GM23338 (cell line): ENCODE measurements at regions not wholly inside any gene's neighbourhood (a gene's known extent, or its start where the extent isn't known, plus 50 kb on each side); places are given as distances from the start of the nearest gene placed in this dataset.

Experiments
- ATAC-seq: fragments of 200-7000 bp; cut with Tn5 transposase; 3 replicates; pipeline ENCODE4 v1.9.1; 2020
- DNase-seq: peaks from one replicate; pipeline ENCODE4 v3.0.0-alpha.2; 2015; ENCODE audit warnings: low spot score
- H2AFZ ChIP-seq: fragments of 200-600 bp; sonication (generic); 2 replicates; pipeline ENCODE4 v1.8.0; 2016; ENCODE audit warnings: antibody characterized with exemption, mild to moderate bottlenecking, moderate library complexity
- H3F3A ChIP-seq: fragments of 200-600 bp; sonication (generic); replicated peaks from 2 replicates; pipeline ENCODE4 v1.8.0; 2017; ENCODE audit warnings: antibody characterized with exemption, mixed run types, low read depth
- H3K27ac ChIP-seq: fragments of 200-600 bp; sonication (generic); 2 replicates; pipeline ENCODE4 v1.6.1; 2016; ENCODE audit warnings: low read depth
- H3K27me3 ChIP-seq: fragments of 200-600 bp; sonication (generic); 2 replicates; pipeline ENCODE4 v1.8.0; 2016; ENCODE audit warnings: mild to moderate bottlenecking, mixed run types, moderate library complexity; ENCODE audit not compliant: insufficient read depth
- H3K36me3 ChIP-seq: fragments of 200-600 bp; sonication (generic); 2 replicates; pipeline ENCODE4 v1.8.0; 2016; ENCODE audit warnings: mild to moderate bottlenecking; ENCODE audit not compliant: insufficient read depth
- H3K4me1 ChIP-seq: fragments of 200-600 bp; sonication (generic); 2 replicates; pipeline ENCODE4 v1.8.0; 2016; ENCODE audit warnings: mild to moderate bottlenecking, moderate library complexity; ENCODE audit not compliant: insufficient read depth
- H3K4me2 ChIP-seq: fragments of 200-600 bp; sonication (generic); 2 replicates; pipeline ENCODE4 v1.7.1; 2017; ENCODE audit warnings: mixed run types
- H3K4me3 ChIP-seq: fragments of 200-600 bp; sonication (generic); 2 replicates; pipeline ENCODE4 v1.6.1; 2016; ENCODE audit warnings: mixed run types
- H3K79me2 ChIP-seq: fragments of 200-600 bp; sonication (generic); replicated peaks from 2 replicates; pipeline ENCODE4 v1.8.0; 2017; ENCODE audit warnings: mild to moderate bottlenecking; ENCODE audit not compliant: insufficient read depth
- H3K9me2 ChIP-seq: fragments of 200-600 bp; sonication (generic); 2 replicates; pipeline ENCODE4 v1.8.0; 2017; ENCODE audit not compliant: insufficient read depth
- H4K20me1 ChIP-seq: fragments of 200-600 bp; sonication (generic); replicated peaks from 2 replicates; pipeline ENCODE4 v1.8.0; 2017; ENCODE audit warnings: mild to moderate bottlenecking; ENCODE audit not compliant: insufficient read depth
- H3K27ac Mint-ChIP-seq: 2 replicates; pipeline ENCODE4 v1.8.0; 2020; ENCODE audit warnings: inconsistent platforms, mild to moderate bottlenecking, moderate library complexity, mixed read lengths
- H3K27me3 Mint-ChIP-seq: 3 replicates; pipeline ENCODE4 v1.8.0; 2022; ENCODE audit warnings: low read depth, mild to moderate bottlenecking, moderate library complexity, mixed read lengths, inconsistent platforms; ENCODE audit not compliant: insufficient read depth, poor library complexity
- H3K36me3 Mint-ChIP-seq: 3 replicates; pipeline ENCODE4 v1.8.0; 2021; ENCODE audit warnings: low read depth, mild to moderate bottlenecking, inconsistent platforms, moderate library complexity, mixed read lengths
- H3K4me1 Mint-ChIP-seq: 3 replicates; pipeline ENCODE4 v1.8.0; 2020; ENCODE audit warnings: mild to moderate bottlenecking, inconsistent platforms, mixed read lengths
- H3K4me3 Mint-ChIP-seq: 3 replicates; pipeline ENCODE4 v1.8.0; 2021; ENCODE audit warnings: moderate library complexity, mild to moderate bottlenecking, inconsistent platforms, mixed read lengths
- H3K9me3 Mint-ChIP-seq: 3 replicates; pipeline ENCODE4 v1.8.0; 2020; ENCODE audit warnings: moderate library complexity, mild to moderate bottlenecking, inconsistent platforms, mixed read lengths
- EZH2 ChIP-seq: fragments of 200-600 bp; sonication (generic); IDR thresholded peaks from one replicate; pipeline ENCODE4 v1.8.0; 2017; ENCODE audit warnings: antibody characterized with exemption, mild to moderate bottlenecking, low read depth; ENCODE audit not compliant: unreplicated experiment
- JUNB ChIP-seq: IDR thresholded peaks from one replicate; pipeline ENCODE4 v1.6.1; 2016; ENCODE audit warnings: antibody characterized with exemption; ENCODE audit not compliant: unreplicated experiment
- ZNF114 ChIP-seq: fragments of 250-450 bp; sonication (Bioruptor Pico); IDR thresholded peaks from 2 replicates; pipeline ENCODE4 v1.5.0; 2020; ENCODE audit warnings: mild to moderate bottlenecking, moderate library complexity
- ZNF331 ChIP-seq: fragments of 250-450 bp; sonication (Bioruptor Pico); IDR thresholded peaks from 2 replicates; pipeline ENCODE4 v1.5.0; 2020; ENCODE audit warnings: low read depth, mild to moderate bottlenecking, moderate library complexity
- TF ChIP-seq, protein P1 (sequence below): IDR thresholded peaks from one replicate; pipeline ENCODE4 v1.6.1; 2018; ENCODE audit warnings: antibody characterized with exemption; ENCODE audit not compliant: unreplicated experiment
- TF ChIP-seq, protein P2 (sequence below), 2 experiments: fragments of 200-600 bp in 1 of 2; sonication (generic) in 1 of 2; conservative IDR thresholded peaks; 2 replicates each; pipeline versions ENCODE4 v1.5.1 to v1.6.1; 2016 to 2017; ENCODE audit warnings: antibody characterized with exemption in 2 of 2, low read depth in 2 of 2, mild to moderate bottlenecking in 2 of 2, moderate library complexity in 1 of 2
- TF ChIP-seq, protein P3 (sequence below): fragments of 250-450 bp; sonication (Bioruptor Pico); IDR thresholded peaks from 2 replicates; pipeline ENCODE4 v1.5.0; 2020; ENCODE audit warnings: mild to moderate bottlenecking, moderate library complexity

DNA sequence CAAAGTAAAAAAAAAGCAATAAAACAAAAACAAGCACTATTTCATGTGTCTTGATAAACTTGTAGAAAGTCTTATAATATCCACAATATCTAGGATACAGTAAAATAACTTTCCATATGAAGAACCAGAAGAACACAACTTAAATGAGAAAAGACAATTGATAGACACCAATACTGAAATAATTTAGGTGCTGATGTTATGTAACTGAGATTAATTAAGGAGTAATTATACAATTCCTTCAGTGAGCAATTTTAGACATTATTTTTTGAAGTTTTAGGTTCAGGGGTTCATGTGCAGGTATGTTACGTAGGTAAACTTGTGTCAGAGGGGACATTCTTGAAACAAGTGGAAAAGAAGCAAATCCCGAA lies 88.3 kb upstream of the VPREB1 start (continued):
- TF ChIP-seq EZH2 (no peak), JUNB (no peak), ZNF114 (CRISPR knock-in tag) (no peak), ZNF331 (no peak)
- TF ChIP-seq, protein P1, sequence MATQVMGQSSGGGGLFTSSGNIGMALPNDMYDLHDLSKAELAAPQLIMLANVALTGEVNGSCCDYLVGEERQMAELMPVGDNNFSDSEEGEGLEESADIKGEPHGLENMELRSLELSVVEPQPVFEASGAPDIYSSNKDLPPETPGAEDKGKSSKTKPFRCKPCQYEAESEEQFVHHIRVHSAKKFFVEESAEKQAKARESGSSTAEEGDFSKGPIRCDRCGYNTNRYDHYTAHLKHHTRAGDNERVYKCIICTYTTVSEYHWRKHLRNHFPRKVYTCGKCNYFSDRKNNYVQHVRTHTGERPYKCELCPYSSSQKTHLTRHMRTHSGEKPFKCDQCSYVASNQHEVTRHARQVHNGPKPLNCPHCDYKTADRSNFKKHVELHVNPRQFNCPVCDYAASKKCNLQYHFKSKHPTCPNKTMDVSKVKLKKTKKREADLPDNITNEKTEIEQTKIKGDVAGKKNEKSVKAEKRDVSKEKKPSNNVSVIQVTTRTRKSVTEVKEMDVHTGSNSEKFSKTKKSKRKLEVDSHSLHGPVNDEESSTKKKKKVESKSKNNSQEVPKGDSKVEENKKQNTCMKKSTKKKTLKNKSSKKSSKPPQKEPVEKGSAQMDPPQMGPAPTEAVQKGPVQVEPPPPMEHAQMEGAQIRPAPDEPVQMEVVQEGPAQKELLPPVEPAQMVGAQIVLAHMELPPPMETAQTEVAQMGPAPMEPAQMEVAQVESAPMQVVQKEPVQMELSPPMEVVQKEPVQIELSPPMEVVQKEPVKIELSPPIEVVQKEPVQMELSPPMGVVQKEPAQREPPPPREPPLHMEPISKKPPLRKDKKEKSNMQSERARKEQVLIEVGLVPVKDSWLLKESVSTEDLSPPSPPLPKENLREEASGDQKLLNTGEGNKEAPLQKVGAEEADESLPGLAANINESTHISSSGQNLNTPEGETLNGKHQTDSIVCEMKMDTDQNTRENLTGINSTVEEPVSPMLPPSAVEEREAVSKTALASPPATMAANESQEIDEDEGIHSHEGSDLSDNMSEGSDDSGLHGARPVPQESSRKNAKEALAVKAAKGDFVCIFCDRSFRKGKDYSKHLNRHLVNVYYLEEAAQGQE = no peak
- TF ChIP-seq, protein P2, sequence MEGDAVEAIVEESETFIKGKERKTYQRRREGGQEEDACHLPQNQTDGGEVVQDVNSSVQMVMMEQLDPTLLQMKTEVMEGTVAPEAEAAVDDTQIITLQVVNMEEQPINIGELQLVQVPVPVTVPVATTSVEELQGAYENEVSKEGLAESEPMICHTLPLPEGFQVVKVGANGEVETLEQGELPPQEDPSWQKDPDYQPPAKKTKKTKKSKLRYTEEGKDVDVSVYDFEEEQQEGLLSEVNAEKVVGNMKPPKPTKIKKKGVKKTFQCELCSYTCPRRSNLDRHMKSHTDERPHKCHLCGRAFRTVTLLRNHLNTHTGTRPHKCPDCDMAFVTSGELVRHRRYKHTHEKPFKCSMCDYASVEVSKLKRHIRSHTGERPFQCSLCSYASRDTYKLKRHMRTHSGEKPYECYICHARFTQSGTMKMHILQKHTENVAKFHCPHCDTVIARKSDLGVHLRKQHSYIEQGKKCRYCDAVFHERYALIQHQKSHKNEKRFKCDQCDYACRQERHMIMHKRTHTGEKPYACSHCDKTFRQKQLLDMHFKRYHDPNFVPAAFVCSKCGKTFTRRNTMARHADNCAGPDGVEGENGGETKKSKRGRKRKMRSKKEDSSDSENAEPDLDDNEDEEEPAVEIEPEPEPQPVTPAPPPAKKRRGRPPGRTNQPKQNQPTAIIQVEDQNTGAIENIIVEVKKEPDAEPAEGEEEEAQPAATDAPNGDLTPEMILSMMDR (conservative IDR thresholded peaks at IDR 0.05; ENCODE audit: low read depth in 2 of 2) = no peak

DNA sequence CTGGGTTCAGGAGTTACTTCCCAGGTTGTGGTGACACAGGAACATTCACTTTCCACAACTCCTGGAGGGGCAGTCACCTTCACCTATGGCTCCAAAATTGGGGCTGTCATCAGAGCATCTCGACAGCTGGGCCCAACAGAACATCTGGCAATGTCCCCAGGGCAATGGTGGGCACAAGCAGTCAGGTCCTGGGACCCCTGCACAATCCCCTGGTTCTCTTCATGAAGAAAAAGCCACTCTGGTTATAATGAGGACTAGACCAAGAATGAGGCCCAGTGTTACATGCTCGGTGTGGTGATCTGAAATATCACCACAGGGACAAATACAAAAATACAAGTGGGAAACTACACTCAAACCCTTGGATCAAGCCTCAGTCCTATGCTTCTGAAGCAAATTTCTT lies 89.0 kb upstream of the VPREB1 start:
- Histone ChIP-seq H3F3A (no peaks in the 10 kb centered on the region), H3K4me3 (no peak overlapping the region), H3K79me2 (no peaks in the 10 kb centered on the region), H3K36me3 (no peaks in the 10 kb centered on the region), H3K27ac (no peak overlapping the region), H2AFZ (no peak overlapping the region), H3K9me2 (no peaks in the 10 kb centered on the region), H3K4me1 (no peaks in the 10 kb centered on the region), H4K20me1 (no peaks in the 10 kb centered on the region), H3K4me2 (no peak overlapping the region), H3K27me3 (peaks cover 96% of the 10 kb centered on the region)
- ATAC-seq (no peak), DNase-seq (no peak)
- Mint-ChIP-seq H3K36me3 (no peaks in the 10 kb centered on the region), H3K4me1 (no peaks in the 10 kb centered on the region; the same call in 2 of the 3 replicates), H3K27ac (no peak overlapping the region), H3K9me3 (peaks cover 17% of the 10 kb centered on the region; the same call in 2 of the 3 replicates), H3K4me3 (no peak overlapping the region), H3K27me3 (peaks cover 89% of the 10 kb centered on the region)
- TF ChIP-seq JUNB (no peak), ZNF114 (CRISPR knock-in tag) (no peak)
- TF ChIP-seq, protein P3, sequence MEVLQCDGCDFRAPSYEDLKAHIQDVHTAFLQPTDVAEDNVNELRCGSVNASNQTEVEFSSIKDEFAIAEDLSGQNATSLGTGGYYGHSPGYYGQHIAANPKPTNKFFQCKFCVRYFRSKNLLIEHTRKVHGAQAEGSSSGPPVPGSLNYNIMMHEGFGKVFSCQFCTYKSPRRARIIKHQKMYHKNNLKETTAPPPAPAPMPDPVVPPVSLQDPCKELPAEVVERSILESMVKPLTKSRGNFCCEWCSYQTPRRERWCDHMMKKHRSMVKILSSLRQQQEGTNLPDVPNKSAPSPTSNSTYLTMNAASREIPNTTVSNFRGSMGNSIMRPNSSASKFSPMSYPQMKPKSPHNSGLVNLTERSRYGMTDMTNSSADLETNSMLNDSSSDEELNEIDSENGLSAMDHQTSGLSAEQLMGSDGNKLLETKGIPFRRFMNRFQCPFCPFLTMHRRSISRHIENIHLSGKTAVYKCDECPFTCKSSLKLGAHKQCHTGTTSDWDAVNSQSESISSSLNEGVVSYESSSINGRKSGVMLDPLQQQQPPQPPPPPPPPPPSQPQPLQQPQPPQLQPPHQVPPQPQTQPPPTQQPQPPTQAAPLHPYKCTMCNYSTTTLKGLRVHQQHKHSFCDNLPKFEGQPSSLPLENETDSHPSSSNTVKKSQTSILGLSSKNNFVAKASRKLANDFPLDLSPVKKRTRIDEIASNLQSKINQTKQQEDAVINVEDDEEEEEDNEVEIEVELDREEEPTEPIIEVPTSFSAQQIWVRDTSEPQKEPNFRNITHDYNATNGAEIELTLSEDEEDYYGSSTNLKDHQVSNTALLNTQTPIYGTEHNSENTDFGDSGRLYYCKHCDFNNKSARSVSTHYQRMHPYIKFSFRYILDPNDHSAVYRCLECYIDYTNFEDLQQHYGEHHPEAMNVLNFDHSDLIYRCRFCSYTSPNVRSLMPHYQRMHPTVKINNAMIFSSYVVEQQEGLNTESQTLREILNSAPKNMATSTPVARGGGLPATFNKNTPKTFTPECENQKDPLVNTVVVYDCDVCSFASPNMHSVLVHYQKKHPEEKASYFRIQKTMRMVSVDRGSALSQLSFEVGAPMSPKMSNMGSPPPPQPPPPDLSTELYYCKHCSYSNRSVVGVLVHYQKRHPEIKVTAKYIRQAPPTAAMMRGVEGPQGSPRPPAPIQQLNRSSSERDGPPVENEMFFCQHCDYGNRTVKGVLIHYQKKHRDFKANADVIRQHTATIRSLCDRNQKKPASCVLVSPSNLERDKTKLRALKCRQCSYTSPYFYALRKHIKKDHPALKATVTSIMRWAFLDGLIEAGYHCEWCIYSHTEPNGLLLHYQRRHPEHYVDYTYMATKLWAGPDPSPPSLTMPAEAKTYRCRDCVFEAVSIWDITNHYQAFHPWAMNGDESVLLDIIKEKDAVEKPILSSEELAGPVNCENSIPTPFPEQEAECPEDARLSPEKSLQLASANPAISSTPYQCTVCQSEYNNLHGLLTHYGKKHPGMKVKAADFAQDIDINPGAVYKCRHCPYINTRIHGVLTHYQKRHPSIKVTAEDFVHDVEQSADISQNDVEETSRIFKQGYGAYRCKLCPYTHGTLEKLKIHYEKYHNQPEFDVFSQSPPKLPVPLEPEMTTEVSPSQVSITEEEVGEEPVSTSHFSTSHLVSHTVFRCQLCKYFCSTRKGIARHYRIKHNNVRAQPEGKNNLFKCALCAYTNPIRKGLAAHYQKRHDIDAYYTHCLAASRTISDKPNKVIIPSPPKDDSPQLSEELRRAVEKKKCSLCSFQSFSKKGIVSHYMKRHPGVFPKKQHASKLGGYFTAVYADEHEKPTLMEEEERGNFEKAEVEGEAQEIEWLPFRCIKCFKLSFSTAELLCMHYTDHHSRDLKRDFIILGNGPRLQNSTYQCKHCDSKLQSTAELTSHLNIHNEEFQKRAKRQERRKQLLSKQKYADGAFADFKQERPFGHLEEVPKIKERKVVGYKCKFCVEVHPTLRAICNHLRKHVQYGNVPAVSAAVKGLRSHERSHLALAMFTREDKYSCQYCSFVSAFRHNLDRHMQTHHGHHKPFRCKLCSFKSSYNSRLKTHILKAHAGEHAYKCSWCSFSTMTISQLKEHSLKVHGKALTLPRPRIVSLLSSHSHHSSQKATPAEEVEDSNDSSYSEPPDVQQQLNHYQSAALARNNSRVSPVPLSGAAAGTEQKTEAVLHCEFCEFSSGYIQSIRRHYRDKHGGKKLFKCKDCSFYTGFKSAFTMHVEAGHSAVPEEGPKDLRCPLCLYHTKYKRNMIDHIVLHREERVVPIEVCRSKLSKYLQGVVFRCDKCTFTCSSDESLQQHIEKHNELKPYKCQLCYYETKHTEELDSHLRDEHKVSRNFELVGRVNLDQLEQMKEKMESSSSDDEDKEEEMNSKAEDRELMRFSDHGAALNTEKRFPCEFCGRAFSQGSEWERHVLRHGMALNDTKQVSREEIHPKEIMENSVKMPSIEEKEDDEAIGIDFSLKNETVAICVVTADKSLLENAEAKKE (CRISPR knock-in tag) = no peak
- TF ChIP-seq, protein P1 = no peak
